Astrocyte (in vitro differentiated cells and primary cell): ENCODE measurements at regions not wholly inside any gene's neighbourhood (a gene's known extent, or its start where the extent isn't known, plus 50 kb on each side); places are given as distances from the start of the nearest gene placed in this dataset.

ENCODE experiments used
- DNase-seq: peaks from one replicate; pipeline ENCODE4 v3.0.0-alpha.2; 2010; ENCODE audit warnings: low read depth
- FAIRE-seq: peaks from 2 replicates; lab custom pipeline; 2011; peaks lifted over from hg19 to GRCh38; lab: Jason Lieb, UNC
- H2AFZ ChIP-seq: 2 replicates; pipeline ENCODE4 v1.6.0; 2012; ENCODE audit warnings: low read depth, low read length, inconsistent platforms
- H3K27ac ChIP-seq: 2 replicates; pipeline ENCODE4 v1.5.1; 2011; ENCODE audit warnings: low read depth, low read length, inconsistent platforms
- H3K27me3 ChIP-seq: 2 replicates; pipeline ENCODE4 v1.6.0; 2011; ENCODE audit warnings: low read length, inconsistent platforms; ENCODE audit not compliant: insufficient read depth
- H3K36me3 ChIP-seq: 2 replicates; pipeline ENCODE4 v1.5.1; 2011; ENCODE audit warnings: low read length, inconsistent platforms; ENCODE audit not compliant: insufficient read depth
- H3K4me1 ChIP-seq: 2 replicates; pipeline ENCODE4 v1.5.1; 2011; ENCODE audit warnings: low read length, inconsistent platforms; ENCODE audit not compliant: insufficient read depth
- H3K4me2 ChIP-seq: 2 replicates; pipeline ENCODE4 v1.6.0; 2012; ENCODE audit warnings: low read length, inconsistent platforms
- H3K4me3 ChIP-seq: 2 replicates; pipeline ENCODE4 v1.5.1; 2011; ENCODE audit warnings: low read depth, mild to moderate bottlenecking, low read length, inconsistent platforms; ENCODE audit not compliant: insufficient read depth
- H3K79me2 ChIP-seq: 2 replicates; pipeline ENCODE4 v1.6.0; 2012; ENCODE audit warnings: mild to moderate bottlenecking, low read length, inconsistent platforms; ENCODE audit not compliant: insufficient read depth
- H3K9ac ChIP-seq: 2 replicates; pipeline ENCODE4 v1.6.0; 2012; ENCODE audit warnings: mild to moderate bottlenecking, low read length, inconsistent platforms
- H3K9me3 ChIP-seq: 2 replicates; pipeline ENCODE4 v1.5.1; 2012; ENCODE audit warnings: low read depth, mild to moderate bottlenecking, low read length, inconsistent platforms; ENCODE audit not compliant: insufficient read depth
- H4K20me1 ChIP-seq: 2 replicates; pipeline ENCODE4 v1.6.0; 2012; ENCODE audit warnings: low read length, inconsistent platforms; ENCODE audit not compliant: insufficient read depth
- H3K27ac Mint-ChIP-seq: one replicate; pipeline ENCODE4 v1.8.0; 2021; ENCODE audit warnings: mild to moderate bottlenecking, mixed read lengths; ENCODE audit not compliant: unreplicated experiment
- H3K27me3 Mint-ChIP-seq: one replicate; pipeline ENCODE4 v1.8.0; 2021; ENCODE audit warnings: low read depth, mixed read lengths; ENCODE audit not compliant: unreplicated experiment
- H3K36me3 Mint-ChIP-seq: one replicate; pipeline ENCODE4 v1.8.0; 2021; ENCODE audit warnings: low read depth, mixed read lengths; ENCODE audit not compliant: unreplicated experiment
- H3K4me1 Mint-ChIP-seq: one replicate; pipeline ENCODE4 v1.8.0; 2021; ENCODE audit warnings: low read depth, mixed read lengths; ENCODE audit not compliant: unreplicated experiment
- H3K4me3 Mint-ChIP-seq: one replicate; pipeline ENCODE4 v1.8.0; 2021; ENCODE audit warnings: mild to moderate bottlenecking, moderate library complexity, mixed read lengths; ENCODE audit not compliant: unreplicated experiment
- H3K9me3 Mint-ChIP-seq: one replicate; pipeline ENCODE4 v1.8.0; 2021; ENCODE audit warnings: mild to moderate bottlenecking, mixed read lengths; ENCODE audit not compliant: unreplicated experiment
- EZH2 ChIP-seq: IDR thresholded peaks from 2 replicates; pipeline ENCODE4 v1.6.1; 2012; ENCODE audit warnings: mild to moderate bottlenecking, low read length, inconsistent platforms; ENCODE audit not compliant: insufficient read depth
- TF ChIP-seq, protein P1 (sequence below): IDR thresholded peaks from 2 replicates; pipeline ENCODE4 v1.5.1; 2011; ENCODE audit warnings: low read depth, mild to moderate bottlenecking, inconsistent platforms, low read length, moderate library complexity; ENCODE audit not compliant: insufficient read depth

- Mint-ChIP-seq H3K4me3 (no peak overlapping the region), H3K27ac (no peak overlapping the region), H3K4me1 (peaks cover 9% of the 10 kb centered on the region), H3K9me3 (peaks cover 15% of the 10 kb centered on the region), H3K36me3 (no peaks in the 10 kb centered on the region), H3K27me3 (peaks cover 25% of the 10 kb centered on the region)
- Histone ChIP-seq H3K4me1 (no peaks in the 10 kb centered on the region), H3K4me3 (no peak overlapping the region), H3K9ac (no peak overlapping the region), H3K27ac (no peak overlapping the region), H2AFZ (no peak overlapping the region), H4K20me1 (no peaks in the 10 kb centered on the region), H3K36me3 (no peaks in the 10 kb centered on the region), H3K27me3 (no peaks in the 10 kb centered on the region), H3K9me3 (peaks cover 10% of the 10 kb centered on the region), H3K79me2 (no peaks in the 10 kb centered on the region), H3K4me2 (no peak overlapping the region)
- TF ChIP-seq, protein P1, sequence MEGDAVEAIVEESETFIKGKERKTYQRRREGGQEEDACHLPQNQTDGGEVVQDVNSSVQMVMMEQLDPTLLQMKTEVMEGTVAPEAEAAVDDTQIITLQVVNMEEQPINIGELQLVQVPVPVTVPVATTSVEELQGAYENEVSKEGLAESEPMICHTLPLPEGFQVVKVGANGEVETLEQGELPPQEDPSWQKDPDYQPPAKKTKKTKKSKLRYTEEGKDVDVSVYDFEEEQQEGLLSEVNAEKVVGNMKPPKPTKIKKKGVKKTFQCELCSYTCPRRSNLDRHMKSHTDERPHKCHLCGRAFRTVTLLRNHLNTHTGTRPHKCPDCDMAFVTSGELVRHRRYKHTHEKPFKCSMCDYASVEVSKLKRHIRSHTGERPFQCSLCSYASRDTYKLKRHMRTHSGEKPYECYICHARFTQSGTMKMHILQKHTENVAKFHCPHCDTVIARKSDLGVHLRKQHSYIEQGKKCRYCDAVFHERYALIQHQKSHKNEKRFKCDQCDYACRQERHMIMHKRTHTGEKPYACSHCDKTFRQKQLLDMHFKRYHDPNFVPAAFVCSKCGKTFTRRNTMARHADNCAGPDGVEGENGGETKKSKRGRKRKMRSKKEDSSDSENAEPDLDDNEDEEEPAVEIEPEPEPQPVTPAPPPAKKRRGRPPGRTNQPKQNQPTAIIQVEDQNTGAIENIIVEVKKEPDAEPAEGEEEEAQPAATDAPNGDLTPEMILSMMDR = no peak
- TF ChIP-seq EZH2 = no peak
- FAIRE-seq = no peak
- no peak for DNase-seq
Measured at GRCh38 chr13:111953546-111954178, 113.3 kb upstream of the SOX1 start.

DNA sequence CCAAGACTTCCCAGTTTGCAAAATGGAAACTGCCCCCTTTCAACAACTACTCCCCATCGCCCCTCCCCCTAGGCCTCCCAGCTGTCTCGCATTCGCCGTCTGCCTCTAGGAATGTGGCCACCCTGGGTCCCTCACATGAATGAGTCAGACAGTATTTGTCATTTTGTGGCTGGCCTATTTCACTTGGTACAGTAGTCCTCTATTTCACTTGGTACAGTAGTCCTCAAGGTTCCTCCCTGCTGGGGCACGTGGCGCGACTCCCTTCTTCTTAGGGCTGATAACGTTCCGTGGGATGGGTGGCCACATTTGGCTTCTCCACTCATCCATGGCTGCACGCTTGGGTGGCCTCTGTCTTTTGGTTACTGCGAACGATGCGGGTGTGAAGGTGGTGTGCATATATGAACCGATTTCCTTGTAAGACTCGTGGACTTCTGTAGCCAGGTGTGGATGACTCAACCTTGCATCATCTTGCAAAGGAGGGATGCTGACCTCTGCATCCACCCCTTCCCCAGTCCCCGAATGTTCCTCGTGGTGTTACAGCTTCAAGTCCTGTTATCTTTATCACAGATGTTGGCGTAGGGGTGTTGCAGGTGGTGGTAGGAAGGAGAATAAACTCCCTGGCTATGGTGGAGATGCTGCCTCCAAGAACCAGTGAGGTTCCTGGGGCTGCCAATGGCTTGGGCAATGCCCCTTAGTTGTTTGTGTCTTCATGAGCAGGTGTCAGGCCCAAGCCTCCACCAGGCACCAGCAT lies 112.1 kb upstream of the SOX1 start:
- FAIRE-seq = no peak
- no peak for DNase-seq
- H3K27ac Mint-ChIP-seq = no peak overlapping the region
- no peaks in the 10 kb centered on the region for H3K79me2 ChIP-seq
- peaks cover 21% of the 10 kb centered on the region for H3K27me3 Mint-ChIP-seq
- TF ChIP-seq, protein P1 = no peak
- no peak for TF ChIP-seq EZH2
- peaks cover 9% of the 10 kb centered on the region for H3K9me3 ChIP-seq
- H3K9me3 Mint-ChIP-seq = peaks cover 11% of the 10 kb centered on the region
- H3K4me3 ChIP-seq = no peak overlapping the region
- H3K9ac ChIP-seq = no peak overlapping the region
- H3K27me3 ChIP-seq = no peaks in the 10 kb centered on the region
- H3K27ac ChIP-seq = no peak overlapping the region
- peaks cover 9% of the 10 kb centered on the region for H3K4me1 Mint-ChIP-seq
- no peaks in the 10 kb centered on the region for H3K36me3 ChIP-seq
- H3K36me3 Mint-ChIP-seq = no peaks in the 10 kb centered on the region
- no peaks in the 10 kb centered on the region for H4K20me1 ChIP-seq
- H2AFZ ChIP-seq = no peak overlapping the region
- no peak overlapping the region for H3K4me2 ChIP-seq
- peak overlapping the region; percentile 21 for H3K4me3 Mint-ChIP-seq
- no peaks in the 10 kb centered on the region for H3K4me1 ChIP-seq
